ENCODE measurements at regions not wholly inside any gene's neighbourhood (a gene's known extent, or its start where the extent isn't known, plus 50 kb on each side); places are given as distances from the start of the nearest gene placed in this dataset.
"Not testable (repeated sequence)": the region's sequence is repeated elsewhere in the genome, so short reads cannot be mapped to it uniquely, and the experiment has no call there.

DNA sequence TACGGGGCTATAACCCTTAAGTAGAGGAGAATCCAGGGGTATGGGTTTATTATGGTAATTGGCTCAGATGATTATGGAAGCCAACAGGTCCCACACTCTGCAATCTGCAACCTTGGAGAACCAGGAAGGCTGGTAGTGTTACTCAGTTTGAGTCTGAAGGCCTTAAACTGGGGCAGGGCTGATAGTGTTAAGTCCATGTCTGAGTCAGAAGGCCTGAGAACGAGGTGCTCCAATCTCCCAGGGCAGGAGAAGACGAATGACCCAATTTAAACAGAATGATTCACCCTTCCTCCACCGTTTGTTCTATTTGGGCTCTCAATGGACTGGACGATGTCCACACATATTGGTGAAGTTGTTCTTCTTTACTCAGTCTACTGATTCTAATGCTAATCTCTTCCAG lies 244.5 kb upstream of the PTER start:
- Histone ChIP-seq H3K27ac (no peak overlapping the region), H3K27me3 (ENCODE audit: insufficient read depth, low read depth, severe bottlenecking) (no peaks in the 10 kb centered on the region), H3K9me3 (ENCODE audit: severe bottlenecking) (no peaks in the 10 kb centered on the region), H3K4me3 (ENCODE audit: low read depth, low read length) (no peak overlapping the region), H3K36me3 (no peaks in the 10 kb centered on the region)
- no peak for DNase-seq
- TF ChIP-seq, protein P1, sequence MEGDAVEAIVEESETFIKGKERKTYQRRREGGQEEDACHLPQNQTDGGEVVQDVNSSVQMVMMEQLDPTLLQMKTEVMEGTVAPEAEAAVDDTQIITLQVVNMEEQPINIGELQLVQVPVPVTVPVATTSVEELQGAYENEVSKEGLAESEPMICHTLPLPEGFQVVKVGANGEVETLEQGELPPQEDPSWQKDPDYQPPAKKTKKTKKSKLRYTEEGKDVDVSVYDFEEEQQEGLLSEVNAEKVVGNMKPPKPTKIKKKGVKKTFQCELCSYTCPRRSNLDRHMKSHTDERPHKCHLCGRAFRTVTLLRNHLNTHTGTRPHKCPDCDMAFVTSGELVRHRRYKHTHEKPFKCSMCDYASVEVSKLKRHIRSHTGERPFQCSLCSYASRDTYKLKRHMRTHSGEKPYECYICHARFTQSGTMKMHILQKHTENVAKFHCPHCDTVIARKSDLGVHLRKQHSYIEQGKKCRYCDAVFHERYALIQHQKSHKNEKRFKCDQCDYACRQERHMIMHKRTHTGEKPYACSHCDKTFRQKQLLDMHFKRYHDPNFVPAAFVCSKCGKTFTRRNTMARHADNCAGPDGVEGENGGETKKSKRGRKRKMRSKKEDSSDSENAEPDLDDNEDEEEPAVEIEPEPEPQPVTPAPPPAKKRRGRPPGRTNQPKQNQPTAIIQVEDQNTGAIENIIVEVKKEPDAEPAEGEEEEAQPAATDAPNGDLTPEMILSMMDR (IDR thresholded peaks at IDR 0.05; ENCODE audit: low read depth, low read length), result no peak

DNA sequence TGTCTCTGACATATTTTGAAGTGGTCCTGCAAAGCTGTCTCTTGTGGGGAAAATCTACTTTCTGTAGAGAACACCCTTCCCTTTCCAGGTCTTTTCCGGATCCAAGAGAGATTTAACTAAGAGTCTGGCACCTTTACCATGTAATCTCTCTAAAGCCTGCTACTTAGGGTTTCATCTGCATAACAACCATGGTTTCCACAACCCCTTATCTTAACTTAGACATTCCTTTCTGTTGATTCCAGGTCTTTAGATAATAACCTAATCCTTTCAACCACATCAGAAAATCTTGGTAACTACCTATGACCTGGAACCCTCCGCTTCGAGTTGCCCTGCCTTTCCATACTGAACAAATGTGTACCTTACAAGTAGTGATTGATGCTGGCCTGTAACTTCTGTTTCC lies 243.6 kb upstream of the PTER start:
- Histone ChIP-seq H3K36me3 (no peaks in the 10 kb centered on the region), H3K27ac (no peak overlapping the region), H3K27me3 (ENCODE audit: insufficient read depth, low read depth, severe bottlenecking) (no peaks in the 10 kb centered on the region), H3K9me3 (ENCODE audit: severe bottlenecking) (no peaks in the 10 kb centered on the region), H3K4me3 (ENCODE audit: low read depth, low read length) (no peak overlapping the region)
- no peak for DNase-seq
- TF ChIP-seq, protein P1 (IDR thresholded peaks at IDR 0.05; ENCODE audit: low read depth, low read length), result no peak

DNA sequence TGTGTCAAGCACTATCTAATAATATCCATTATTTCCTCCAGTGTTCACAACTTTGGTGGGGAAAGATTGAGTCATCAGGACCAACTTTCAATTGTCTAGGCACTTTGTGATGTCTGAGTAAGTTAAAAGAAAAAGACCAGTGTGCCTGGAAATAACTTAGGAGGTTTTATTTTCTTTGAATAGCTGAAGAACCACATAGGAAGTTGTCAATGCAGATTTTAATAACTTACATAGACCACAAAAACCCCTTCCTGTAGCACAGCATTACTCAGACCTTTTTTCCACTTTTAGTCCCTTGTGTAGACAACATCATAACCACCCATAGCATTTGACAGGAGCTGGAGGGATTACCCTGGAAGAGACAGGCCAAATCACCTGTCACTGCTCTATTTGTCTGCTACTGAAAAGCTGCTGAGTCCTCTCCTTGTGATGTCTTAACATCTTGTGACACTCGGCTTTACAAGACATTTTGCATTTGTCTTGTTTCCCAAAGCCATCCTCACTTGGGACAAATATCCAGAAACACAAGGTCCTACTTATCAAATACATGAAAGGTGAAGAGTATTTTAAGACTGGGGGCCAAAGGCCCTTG lies 241.5 kb upstream of the PTER start:
- H3K27ac ChIP-seq, result no peak overlapping the region
- DNase-seq, result no peak

DNA sequence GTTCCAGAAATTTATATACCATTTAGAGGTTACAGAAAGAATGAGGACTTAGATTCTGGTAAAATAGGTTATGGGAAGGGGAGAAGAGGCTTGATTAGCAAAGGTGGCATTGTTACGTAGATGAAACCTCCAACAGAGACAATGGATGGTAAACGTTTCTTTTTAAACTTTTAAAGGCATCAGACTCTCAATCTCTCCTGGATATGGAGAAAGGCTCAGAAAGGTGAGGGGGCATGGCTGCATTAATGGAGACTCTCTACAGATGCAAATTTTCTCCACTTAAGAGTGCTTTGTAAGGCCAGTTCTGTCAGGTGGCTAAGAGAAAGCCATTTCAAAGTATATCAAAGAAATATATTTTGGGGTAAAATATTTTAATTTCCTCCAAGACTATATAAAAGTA lies 240.9 kb upstream of the PTER start:
- TF ChIP-seq, protein P1 (IDR thresholded peaks at IDR 0.05; ENCODE audit: low read depth, low read length), result no peak
- no peak overlapping the region for H3K27ac ChIP-seq
- H3K27me3 ChIP-seq (ENCODE audit: insufficient read depth, low read depth, severe bottlenecking), result no peaks in the 10 kb centered on the region
- no peaks in the 10 kb centered on the region for H3K36me3 ChIP-seq
- no peak overlapping the region for H3K4me3 ChIP-seq (ENCODE audit: low read depth, low read length)
- no peak for DNase-seq
- no peaks in the 10 kb centered on the region for H3K9me3 ChIP-seq (ENCODE audit: severe bottlenecking)

More for the DNA sequence above, 241.5 kb upstream of the PTER start:
- Histone ChIP-seq H3K4me3 (ENCODE audit: low read depth, low read length) (no peak overlapping the region), H3K9me3 (ENCODE audit: severe bottlenecking) (no peaks in the 10 kb centered on the region), H3K27me3 (ENCODE audit: insufficient read depth, low read depth, severe bottlenecking) (no peaks in the 10 kb centered on the region), H3K36me3 (no peaks in the 10 kb centered on the region)
- TF ChIP-seq, protein P1 (IDR thresholded peaks at IDR 0.05; ENCODE audit: low read depth, low read length), result no peak

DNA sequence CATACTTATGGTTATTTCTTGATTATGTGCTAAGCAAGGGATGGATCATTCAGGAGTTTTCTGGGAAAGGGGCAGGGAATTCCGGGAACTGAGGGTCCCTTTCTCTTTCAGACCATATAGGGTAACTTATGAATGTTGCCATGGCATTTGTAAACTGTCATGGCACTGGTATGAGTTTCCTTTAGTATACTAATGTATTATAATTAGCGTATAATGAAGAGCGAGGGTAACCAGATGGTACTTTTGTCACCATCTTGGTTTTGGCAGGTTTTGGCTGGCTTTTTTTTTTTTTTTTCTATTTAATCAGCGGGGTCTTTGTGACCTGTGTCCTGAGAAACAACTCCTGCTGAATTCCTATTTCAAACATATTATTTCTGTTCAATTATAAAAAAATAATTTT lies 237.6 kb upstream of the PTER start:
- no peaks in the 10 kb centered on the region for H3K36me3 ChIP-seq
- DNase-seq, result no peak
- TF ChIP-seq, protein P1 (IDR thresholded peaks at IDR 0.05; ENCODE audit: low read depth, low read length), result no peak
- no peak overlapping the region for H3K27ac ChIP-seq
- no peaks in the 10 kb centered on the region for H3K27me3 ChIP-seq (ENCODE audit: insufficient read depth, low read depth, severe bottlenecking)
- H3K4me3 ChIP-seq (ENCODE audit: low read depth, low read length), result no peak overlapping the region
- H3K9me3 ChIP-seq (ENCODE audit: severe bottlenecking), result no peaks in the 10 kb centered on the region

DNA sequence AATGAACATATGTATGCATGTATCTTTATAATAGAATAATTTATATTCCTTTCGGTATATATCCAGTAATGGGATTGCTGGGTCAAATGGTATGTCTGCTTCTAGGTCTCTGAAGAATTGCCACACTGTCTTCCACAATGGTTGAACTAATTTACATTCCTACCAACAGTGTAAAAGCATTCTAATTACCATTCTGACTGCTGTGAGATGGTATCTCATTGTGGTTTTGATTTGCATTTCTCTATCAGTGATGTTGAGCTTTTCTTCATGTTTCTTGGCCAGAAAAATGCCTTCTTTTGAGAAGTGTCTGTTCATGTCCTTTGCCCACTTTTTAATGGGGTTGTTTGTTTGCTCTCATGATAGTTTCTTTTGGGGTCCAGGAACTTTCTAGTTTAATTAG lies 213.2 kb upstream of the PTER start:
- not testable (repeated sequence) for H3K9me3 ChIP-seq (ENCODE audit: severe bottlenecking); H3K27me3 ChIP-seq (ENCODE audit: insufficient read depth, low read depth, severe bottlenecking); H3K27ac ChIP-seq; DNase-seq; H3K4me3 ChIP-seq (ENCODE audit: low read depth, low read length); H3K36me3 ChIP-seq
